NCI-H187 treated with DMSO at 0.1 percent for 48 hours (cell line): ENCODE measurements at regions not wholly inside any gene's neighbourhood (a gene's known extent, or its start where the extent isn't known, plus 50 kb on each side); places are given as distances from the start of the nearest gene placed in this dataset.
"Not testable (repeated sequence)": the region's sequence is repeated elsewhere in the genome, so short reads cannot be mapped to it uniquely, and the experiment has no call there.

Experiments used
- DNase-seq: peaks from one replicate; lab custom pipeline; 2025; lab: John Stamatoyannopoulos, UW

DNA sequence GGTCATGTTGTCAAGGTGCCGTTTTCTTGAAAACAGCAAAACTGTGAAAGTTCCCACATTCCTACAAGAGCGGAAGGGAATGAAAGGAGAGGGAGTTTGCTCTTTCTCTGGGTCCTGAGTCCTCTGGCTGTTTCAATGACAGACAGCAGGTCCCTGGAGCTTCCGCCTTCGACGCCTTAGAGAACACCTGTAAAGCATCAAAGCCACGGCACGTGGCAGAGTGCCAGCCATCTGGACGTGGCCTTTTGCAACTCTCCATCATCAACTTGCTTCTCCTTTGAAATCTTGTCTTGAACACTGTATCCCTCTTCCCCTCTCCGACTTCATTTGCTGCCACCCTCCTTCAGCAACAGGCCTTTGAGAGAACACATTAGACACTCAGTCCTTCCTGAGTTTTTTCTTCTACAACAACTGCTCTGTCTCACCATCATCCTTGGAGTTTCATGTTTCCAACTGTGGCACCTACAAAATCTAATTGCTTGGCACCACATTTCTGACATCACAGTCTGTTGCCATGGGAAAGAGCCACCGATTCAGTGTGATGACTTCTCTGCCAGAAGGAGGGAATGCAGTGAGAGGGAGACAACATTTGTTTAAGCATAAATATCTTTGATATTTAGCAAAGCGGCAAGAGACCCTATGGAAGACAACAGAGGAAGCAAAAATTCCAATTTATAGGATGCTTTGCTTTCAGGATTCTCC, 204.9 kb upstream of the PTER start:
- no peak for DNase-seq

GRCh38 chr10:16232441-16232840, 204.4 kb upstream of the PTER start:
- DNase-seq: no peak

DNA sequence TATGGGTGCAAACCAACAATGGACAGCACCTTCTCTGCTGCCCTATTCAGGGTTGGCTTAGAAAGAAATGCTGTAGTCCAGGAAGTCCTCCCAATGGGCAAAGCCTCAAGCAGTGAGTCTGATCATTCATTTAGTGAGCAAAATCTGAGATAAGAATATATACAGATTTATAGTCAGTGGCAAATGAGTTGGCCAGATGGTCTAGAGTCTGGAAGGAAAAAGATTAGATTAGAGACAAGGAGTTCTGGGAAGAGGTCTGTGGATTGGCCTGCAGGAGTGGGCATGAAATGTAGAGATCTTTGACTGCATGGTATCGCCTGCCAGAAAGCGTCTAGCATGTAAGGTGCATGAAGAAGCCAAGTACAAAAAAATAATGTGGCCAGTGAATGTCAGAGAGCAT, 201.9 kb upstream of the PTER start:
- no peak for DNase-seq

DNA sequence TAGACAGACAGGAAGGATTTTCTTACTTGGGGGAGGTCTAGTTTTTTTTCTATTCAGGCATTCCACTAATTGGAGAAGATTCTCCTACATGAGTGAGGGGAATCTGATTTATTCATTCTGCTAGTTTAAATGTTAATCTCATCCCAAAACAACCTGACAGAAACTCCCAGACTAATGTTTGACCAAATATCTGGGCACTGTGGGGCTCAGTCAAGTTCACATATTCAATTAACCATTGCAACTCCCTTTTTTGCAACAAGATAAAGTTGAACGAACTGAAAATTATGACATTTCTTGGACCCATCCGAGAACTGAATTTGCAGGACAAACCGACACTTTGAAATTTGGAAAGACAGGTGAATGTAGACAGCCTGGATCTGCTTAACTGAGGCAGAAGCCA, 194.4 kb upstream of the PTER start:
- no peak for DNase-seq

GRCh38 chr10:16242859-16243613, 193.8 kb upstream of the PTER start:
- DNase-seq: no peak

GRCh38 chr10:16250136-16250535, 186.7 kb upstream of the PTER start:
- DNase-seq: not testable (repeated sequence)

DNA sequence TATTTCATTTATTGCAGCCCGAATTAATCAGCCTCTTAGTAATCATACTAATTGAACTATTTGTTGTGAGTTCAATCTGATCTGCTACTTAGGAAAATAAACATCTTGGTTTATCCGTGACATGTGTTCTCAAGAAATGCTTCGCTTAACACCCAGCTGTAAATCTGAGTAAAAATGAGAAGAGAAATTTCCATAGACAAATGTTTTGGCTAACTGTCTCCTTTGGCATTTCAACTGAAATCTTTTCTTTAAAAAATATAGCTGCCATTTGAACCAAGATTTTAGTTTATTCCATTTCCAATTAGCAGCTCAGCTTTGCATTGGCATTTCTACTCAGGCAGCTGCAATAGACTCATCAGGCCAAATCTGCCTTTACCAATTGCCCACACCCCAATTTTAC, 180.5 kb upstream of the PTER start:
- no peak for DNase-seq

GRCh38 chr10:16258291-16259040, 178.3 kb upstream of the PTER start:
- DNase-seq: no peak

DNA sequence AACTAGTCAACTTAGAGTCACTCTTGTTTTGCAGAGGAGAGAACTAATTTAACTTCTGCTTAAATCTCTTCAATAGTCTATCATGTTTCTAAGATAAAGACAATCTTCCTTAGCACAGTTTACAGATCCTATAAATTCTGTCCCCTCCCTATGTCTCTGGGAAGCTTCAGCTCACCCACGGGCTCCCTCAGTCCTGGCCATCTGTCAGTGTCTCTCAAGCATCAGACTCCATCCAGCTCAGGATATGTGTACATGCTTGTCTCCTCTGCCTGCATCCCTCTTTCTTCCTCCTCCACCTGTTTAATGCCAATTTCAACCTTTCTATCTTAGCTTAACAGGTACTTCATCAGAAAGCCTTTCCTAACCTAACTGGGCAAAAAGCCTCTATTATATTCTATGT, 177.1 kb upstream of the PTER start:
- no peak for DNase-seq

DNA sequence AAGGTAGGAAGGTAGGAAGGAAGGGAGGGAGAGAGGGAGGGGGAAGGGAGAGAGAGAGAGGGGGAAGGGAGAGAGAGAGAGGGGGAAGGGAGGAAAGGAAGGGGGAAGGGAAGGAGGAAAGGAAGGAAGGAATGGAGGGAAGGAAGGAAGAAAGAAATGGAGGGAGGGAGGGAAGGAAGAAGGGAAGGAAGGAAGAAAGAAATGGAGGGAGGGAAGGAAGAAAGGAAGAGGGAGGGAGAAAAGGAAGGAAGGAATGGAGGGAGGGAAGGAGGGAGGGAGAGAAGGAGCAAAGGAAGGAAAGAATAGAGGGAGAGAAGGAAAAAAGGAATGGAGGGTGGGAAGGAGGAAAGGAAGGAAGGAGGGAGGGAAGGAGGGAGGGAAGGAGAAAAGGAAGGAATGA, 176.4 kb upstream of the PTER start:
- no peak for DNase-seq

GRCh38 chr10:16271571-16271970, 165.2 kb upstream of the PTER start:
- no peak for DNase-seq

- DNase-seq: no peak
Measured at GRCh38 chr10:16274911-16275310, 161.9 kb upstream of the PTER start.

DNA sequence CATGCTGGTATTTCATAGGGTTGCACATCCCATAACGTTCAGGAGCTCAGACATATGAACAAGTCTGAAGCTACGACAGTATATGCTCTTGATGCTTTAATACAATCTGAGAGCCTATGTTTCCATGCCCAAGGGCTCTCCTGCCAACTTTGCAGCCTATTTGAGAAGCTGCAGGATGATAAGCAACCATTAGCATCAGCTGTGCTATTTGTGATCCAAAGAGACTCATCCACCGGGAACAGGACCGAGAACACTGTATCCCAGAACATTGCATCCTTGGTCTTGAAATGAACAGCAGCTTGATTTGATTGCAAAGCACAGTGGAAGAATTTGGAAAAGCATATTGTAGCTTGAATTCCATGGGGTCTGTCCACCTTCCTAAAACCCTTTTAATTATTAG, 156.2 kb upstream of the PTER start:
- DNase-seq: no peak

DNA sequence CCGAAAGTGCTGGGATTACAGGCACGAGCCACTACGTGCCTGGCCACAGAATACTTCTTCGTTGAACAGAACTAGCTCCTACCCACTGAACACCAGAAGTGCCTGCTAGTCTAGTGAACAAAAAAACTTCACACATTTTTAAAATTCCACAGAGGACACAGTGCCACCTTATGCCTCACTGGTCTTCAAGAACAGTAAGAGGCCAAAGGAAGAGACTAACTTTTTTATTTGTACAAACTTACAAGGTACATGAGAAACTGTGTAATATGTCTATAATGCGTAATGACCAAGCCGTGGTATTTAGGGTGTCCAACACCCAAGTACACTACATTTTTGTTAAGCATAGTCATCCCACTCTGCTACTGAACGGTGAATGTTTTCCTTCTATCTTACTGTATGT, 144.4 kb upstream of the PTER start:
- DNase-seq: no peak

DNA sequence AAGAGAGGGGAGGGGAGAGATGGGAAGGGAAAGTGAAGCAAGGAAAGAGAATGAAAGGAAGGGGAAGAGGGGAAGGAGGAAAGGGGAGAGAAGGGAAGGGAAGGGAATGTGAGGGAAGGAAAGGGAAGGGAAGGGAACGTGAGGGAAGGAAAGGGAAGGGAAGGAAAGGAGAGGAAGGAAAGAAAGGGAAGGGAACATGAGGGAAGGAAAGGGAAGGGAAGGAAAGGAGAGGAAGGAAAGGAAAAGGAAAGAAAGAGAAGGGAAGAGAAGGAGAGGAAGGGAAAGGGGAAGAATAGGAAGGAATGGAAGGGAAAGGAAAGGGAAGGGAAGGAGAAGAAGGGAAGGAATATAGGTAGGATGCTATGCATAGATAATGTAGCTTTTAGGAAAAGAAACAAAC, 139.7 kb upstream of the PTER start:
- no peak for DNase-seq

DNA sequence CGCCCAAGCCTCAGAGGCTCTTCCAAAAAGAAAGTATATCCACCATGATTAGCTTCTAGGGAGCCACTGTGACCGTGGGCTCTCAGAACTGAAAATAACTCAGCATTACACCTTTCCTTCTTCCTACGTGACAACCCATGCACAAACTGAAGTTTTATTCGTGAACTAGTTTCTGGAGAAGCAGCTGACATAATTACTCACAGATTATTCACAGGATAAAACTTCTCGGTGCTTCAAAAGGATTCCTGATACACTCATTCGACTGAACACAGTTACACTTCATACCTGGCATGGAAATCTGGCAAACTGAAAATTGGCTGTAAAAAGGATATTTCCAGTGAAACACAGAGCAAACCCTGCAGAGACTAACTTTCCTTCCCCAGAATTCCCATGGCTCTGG, 139.2 kb upstream of the PTER start:
- no peak for DNase-seq

GRCh38 chr10:16304311-16304710, 132.5 kb upstream of the PTER start:
- no peak for DNase-seq

DNA sequence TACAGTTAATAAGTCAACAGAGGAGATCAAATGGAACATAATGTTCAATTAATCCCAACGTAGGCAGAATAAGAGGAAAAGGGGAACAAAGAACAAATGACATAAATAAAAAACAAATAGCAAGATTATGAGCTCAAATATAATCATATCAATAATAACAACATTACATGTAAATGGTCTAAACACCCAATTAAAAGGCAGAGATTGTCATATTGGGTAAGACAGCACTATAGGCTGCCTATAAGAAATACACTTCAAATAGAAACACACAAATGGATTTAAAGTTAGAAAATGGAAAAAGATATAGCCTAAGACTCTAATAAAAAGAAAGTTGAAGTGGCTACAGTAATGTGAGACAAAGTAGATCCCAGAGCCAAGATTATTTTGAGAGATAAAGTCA, 126.4 kb upstream of the PTER start:
- DNase-seq: no peak

DNA sequence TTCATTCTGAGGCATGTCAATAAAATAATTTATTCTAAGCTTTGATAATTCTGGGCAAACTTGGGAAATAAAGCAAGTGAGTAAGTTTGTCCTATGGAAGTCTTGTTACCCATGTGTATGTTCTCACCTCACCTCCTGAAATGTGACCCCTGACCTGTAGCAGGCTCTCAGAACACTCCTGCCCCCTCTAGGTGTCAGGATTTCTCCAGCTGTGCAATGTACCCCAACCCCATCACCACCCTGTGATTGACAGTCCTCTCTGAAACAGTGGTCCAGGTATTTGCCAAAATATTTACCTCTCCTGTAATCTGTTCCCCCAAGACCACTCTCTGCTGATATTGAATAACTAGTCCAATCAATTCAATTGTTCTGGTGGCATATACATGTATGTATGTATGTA, 122.6 kb upstream of the PTER start:
- DNase-seq: no peak

- no peak for DNase-seq
Measured at GRCh38 chr10:16316733-16317390, 119.9 kb upstream of the PTER start.

DNA sequence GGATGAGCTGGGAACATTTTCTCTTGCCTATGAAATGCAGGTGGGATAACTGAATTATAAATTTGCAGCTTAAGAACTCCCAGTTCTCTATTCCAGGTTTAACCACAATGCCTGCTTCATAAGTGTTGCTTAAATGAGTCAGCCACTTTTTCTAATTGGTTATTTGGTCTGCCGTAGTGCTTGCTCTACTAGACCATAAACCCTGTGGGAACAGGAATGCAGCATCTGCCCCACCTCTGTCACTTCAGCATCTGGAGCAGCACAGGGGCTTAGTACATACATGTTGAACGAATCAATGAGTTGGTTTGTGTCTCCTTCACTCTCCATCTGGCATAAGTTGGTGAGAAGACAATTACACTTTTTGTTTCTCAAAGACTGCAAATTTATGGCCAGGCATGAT, 95.2 kb upstream of the PTER start:
- DNase-seq: no peak

GRCh38 chr10:16348891-16349290, 87.9 kb upstream of the PTER start:
- no peak for DNase-seq

GRCh38 chr10:16352146-16352545, 84.7 kb upstream of the PTER start:
- no peak for DNase-seq
